HL-60/S4 treated with phorbol 12-myristate 13-acetate at 8.2 ng/mL for 4 days and 3 days (cell line): ENCODE measurements at regions not wholly inside any gene's neighbourhood (a gene's known extent, or its start where the extent isn't known, plus 50 kb on each side); places are given as distances from the start of the nearest gene placed in this dataset.

Experiments used
- in situ Hi-C: fragments of 300-500 bp; cut with MboI; formaldehyde crosslinking; loops from 2 replicates; pipeline ENCODE4 v1.15.0; 2022; ENCODE audit warnings: low sequenced_read_pairs

- in situ Hi-C loops = no loop called here
Observed at GRCh38 chr5:74956278-74956677, 90.1 kb upstream of the FAM169A start.

DNA sequence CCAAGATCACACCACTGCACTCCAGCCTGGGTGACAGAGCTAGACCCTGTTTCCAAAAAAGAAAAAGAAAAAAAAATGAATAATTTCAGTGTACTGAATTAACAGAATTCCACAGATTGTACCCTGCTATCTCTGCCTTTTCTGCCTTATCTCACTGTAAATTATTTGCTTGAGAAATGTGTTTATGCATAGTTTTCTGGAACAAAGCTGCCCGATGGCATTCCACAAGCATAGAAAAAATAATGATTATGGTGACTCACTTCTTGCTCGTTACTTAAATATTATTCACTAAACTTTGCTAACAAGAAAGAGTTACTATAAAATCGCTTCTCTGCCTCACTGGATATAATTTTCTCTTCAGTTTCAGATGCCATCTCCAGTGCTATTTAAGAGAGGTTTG, 88.7 kb upstream of the FAM169A start:
- in situ Hi-C loops = no loop called here

DNA sequence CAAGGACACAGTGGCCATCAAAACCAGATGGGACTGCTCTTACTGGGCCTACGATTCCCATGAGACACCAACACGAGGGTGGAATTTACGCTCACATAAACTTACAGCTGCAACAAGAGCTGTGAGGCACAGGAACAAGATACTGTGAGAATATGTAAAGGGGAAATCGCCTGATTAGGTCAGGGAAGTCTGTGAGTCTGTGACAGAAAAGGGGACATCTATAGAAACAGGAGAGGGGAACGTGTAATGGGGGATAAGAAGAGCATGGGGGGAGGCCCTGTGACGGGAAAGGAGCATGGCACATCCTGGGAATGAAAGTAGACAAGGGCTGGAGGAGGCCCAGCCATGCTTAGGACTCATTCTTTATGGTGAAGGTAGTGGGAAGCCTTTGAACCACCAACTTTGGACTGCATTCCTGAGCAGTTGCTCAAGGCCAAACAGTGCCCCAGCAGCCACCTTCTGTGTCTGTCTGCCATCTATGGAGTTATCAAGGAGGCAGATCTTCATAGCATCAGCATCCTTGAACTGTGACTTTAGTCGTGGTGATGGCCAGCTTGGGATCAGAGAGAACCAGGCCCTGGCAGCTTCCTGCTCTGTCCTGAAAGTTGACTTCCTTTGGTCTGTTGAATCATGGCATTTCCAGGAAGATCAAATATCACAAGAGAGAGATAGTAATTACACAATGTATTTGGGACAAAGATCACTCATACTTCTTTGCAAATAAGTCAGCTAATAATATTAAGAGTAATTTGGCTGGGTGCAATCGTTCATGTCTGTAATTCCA, 87.9 kb upstream of the FAM169A start:
- in situ Hi-C loops = no loop called here

GRCh38 chr5:74953554-74953936, 87.4 kb upstream of the FAM169A start:
- in situ Hi-C loops = no loop called here

DNA sequence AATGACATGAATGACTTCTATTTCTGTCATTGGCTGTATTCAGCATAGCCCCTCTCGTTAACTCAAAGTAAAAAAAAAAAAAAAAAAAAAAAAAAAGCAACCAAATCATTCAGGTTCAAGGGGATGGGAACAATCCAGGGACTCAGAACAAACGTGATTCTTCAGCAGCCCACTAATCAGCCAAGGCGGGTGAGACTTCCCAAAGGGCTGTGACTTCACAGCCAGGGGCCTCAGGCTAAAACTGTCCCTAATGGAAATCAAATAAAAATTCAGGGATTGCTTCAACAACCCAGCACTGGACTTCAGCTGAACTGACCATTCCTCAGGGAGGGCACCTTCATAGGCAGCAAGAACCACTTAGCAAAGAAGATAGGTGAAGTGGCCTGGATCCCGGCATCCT, 86.2 kb upstream of the FAM169A start:
- in situ Hi-C loops = no loop called here

DNA sequence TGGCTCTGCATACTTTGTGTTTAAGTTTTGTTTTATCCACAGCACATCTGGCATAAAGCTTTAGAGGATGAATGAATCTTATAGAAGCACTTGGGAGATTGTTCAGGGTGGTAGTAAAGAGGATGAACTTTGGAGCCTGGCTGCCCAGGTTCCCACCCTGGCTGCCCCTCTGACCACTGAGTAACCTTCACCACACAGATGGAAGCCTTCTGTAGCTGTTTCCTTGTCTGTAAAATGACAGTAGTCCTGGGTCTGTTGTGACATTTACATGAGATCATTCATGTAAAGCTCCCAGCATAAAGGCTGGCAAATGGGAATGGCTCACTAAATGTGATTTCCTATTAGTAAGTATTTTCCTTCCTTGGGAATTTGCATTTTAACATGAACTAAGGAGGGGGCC, 85.7 kb upstream of the FAM169A start:
- in situ Hi-C loops = no loop called here

DNA sequence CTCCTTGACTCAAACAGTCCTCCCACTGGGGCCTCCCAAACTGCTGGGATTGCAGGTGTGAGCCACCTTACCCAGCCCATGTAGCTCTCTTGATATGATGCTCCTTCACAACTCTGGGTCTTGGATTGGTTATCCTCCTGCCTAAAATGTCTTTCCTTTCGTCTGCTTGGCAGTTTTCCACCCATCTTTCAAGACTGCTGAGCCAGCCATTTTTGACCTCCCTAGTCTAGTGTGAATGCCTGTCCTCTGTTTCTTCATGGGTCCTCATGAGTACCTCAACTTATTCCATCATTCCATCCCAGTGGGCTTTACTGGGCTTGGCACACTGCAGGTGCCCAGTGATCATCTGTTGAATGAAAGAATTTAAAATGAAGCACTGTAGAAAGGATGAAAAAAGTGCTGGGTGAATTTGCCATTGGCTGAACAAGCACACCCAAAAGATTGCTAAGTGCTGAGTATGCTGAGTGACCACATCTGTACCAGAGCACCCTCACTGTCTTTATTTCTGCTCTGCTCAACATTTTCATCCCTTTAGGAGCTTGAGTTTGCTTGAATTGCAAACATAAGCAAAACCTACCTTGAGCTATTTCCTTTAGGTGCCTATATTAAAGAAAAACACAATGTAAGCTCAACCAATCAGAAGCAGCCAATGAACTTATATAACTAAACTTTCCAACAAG, 84.8 kb upstream of the FAM169A start:
- in situ Hi-C loops = no loop called here

DNA sequence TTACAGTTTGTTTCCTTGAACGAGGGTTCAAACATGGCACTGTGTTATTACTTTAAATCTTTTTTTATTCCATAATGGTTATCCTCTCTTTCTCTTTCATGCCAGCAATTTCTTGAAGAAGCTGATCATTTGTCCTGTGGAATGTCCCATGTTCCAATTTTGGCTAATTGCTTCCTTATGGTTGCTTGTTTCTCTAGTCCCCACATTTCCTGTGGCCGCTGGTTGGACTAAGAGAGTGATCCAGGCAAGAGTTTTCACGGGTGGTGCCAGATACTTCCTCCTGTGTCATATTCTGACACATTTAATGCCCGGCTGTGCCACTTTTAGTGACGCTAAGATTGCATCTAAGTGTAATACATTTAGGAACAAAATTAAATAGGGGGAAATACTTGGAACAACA, 83.8 kb upstream of the FAM169A start:
- in situ Hi-C loops = no loop called here

- in situ Hi-C loops = no loop called here
Observed at GRCh38 chr5:74948031-74948546, 81.9 kb upstream of the FAM169A start.

DNA sequence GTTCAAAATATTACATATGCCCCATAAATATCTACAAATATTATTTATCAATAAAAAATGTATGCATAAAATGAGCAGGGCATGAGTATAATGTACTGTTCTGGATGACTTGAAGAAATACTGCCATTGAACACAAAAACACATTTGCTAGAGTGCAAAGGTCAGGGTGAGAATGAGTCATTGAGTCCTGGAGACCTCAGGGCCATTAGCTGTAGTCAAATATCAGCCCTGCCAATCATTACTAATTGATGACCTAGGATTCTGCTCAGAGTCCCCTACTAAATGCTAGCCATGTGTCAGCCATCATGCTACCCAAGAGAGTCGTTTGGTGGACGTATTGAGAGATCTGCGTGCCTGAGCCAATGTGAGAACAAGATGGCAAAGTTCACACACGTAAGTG, 80.3 kb upstream of the FAM169A start:
- in situ Hi-C loops = no loop called here

DNA sequence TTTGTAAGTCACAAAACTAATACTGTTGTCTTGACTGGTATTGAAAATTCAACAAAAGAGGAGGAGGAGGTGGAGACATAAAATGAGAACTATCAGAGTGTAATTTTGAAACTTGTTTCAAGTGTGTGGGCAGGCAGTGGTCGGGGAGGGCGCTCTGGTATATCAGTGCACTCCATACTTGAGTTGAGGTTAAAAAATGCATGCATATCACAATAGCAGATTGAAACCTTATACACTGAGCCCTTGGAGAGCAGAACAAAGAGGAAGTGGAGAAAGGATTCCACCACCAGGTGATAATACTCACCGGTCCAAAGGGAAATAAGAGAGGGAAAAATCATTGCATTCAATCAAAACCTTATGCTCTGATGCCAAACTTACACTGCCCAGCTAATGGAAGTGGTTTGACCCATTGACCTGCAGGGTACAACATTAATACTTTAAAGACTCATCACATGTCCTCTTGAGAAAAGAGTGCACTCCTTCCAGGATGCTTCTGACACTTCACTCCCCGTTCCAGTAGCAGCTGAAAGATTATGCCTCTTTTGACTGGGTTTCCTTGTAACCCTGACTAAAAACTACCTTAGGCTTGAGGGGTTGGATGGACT, 79.5 kb upstream of the FAM169A start:
- in situ Hi-C loops = no loop called here

- in situ Hi-C loops = no loop called here
Observed at GRCh38 chr5:74943905-74944304, 77.7 kb upstream of the FAM169A start.

- in situ Hi-C loops = no loop called here
Observed at GRCh38 chr5:74942622-74943286, 76.6 kb upstream of the FAM169A start.

- in situ Hi-C loops = no loop called here
Observed at GRCh38 chr5:74940782-74941353, 74.7 kb upstream of the FAM169A start.

GRCh38 chr5:74938250-74938933, 72.2 kb upstream of the FAM169A start:
- in situ Hi-C loops = no loop called here

GRCh38 chr5:74935752-74936091, 69.5 kb upstream of the FAM169A start:
- in situ Hi-C loops = no loop called here

- in situ Hi-C loops = no loop called here
Observed at GRCh38 chr5:74934949-74935751, 69.0 kb upstream of the FAM169A start.

DNA sequence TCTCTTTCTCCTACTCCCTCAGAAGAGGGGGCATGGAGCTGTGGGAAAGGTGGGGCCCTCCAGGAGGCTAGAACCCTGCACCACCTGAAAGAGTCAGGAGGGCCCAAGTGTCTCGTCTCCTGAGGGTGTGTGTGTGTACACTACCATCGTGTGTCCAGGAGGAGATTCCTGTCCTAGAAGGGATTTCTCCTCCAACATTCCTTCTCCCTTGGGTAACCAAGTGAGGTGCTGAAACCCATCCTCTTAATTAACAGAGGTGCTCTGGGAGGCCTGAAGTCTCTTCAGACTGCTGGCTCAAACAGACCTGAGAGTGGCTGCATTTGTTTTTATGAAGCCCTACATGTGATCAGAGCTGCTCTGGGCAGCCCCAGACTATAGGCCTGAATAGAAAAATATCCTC, 61.1 kb upstream of the FAM169A start:
- in situ Hi-C loops = no loop called here

DNA sequence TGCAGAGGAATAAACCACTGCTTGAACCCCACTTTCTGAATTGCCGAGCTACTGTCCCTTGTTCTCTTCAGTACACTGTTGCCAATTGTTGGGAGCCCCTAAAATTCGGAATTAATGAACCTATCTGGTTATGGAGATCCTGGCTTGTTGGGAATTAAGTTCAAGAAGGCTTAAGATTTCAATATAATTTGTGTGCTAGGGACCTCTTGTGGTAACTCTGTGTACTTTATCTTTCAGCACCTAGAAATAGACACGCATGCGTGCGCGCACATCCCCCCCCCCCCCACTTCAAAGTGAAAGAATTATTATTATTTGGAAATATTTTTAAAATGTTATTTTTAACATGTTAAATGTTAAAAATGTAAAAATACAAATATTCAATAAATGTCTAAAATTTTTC, 53.3 kb upstream of the FAM169A start:
- in situ Hi-C loops = loop anchor here (25.0 kb wide), 1 partner anchor 232 kb away; the partner anchor contains the start of gene HEXB

GRCh38 chr5:74919041-74919440, 52.9 kb upstream of the FAM169A start:
- in situ Hi-C loops = loop anchor here (25.0 kb wide), 1 partner anchor 232 kb away; the partner anchor contains the start of gene HEXB
